Bronchial epithelial cell (primary cell): ENCODE measurements at regions not wholly inside any gene's neighbourhood (a gene's known extent, or its start where the extent isn't known, plus 50 kb on each side); places are given as distances from the start of the nearest gene placed in this dataset.

ENCODE experiments used
- DNase-seq: peaks from one replicate; pipeline ENCODE4 v3.0.0-alpha.2; 2010; ENCODE audit warnings: low read depth
- FAIRE-seq: peaks from 2 replicates; lab custom pipeline; 2011; peaks lifted over from hg19 to GRCh38; lab: Jason Lieb, UNC
- H3K27me3 ChIP-seq: 2 replicates; pipeline ENCODE4 v1.5.1; 2011; ENCODE audit warnings: low read length; ENCODE audit not compliant: control insufficient read depth, insufficient read depth
- H3K36me3 ChIP-seq: 2 replicates; pipeline ENCODE4 v1.5.1; 2011; ENCODE audit warnings: low read length; ENCODE audit not compliant: control insufficient read depth, insufficient read depth
- H3K4me3 ChIP-seq: 2 replicates; pipeline ENCODE4 v1.5.1; 2011; ENCODE audit warnings: mild to moderate bottlenecking, low read depth, low read length, control low read depth
- CTCF ChIP-seq: IDR thresholded peaks from 2 replicates; pipeline ENCODE4 v1.5.1; 2011; ENCODE audit warnings: mild to moderate bottlenecking, moderate library complexity, low read length, control low read depth, inconsistent platforms; ENCODE audit not compliant: insufficient read depth, severe bottlenecking

DNA sequence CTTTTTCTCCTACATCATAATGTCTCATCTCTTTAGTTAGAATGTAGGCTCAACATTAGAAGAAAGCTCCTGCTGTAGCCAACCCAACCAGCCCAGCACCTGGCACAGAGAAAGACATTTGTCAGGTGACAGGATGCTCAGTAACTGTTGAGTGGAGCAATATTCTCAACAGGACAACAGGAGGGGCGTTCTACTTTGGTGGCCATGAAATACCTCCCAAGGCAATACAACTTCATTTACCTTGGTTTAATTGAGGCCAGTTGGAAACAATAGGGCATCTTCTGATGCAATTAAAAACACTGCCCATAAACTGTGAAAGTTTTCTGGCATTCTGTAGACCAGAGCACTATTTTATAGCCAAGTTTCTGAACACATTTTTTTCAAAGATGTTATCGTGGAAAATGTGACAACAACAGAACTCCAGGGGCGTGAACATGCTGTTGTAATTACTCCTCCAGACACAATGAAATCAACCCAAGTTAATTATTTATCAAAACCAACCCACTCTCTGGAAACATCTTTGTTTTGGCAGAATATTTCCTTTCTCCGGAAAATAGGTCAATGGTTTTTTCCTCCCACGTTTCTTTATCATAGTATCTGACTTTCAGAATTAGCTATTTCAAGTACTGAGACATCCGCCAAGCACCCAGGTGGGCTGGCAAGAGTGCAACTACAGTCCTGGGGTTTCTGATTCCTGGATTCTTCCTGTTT lies 538.1 kb downstream of the SOX6 start:
- no peak for TF ChIP-seq CTCF
- DNase-seq, result no peak
- Histone ChIP-seq H3K4me3 (no peak overlapping the region), H3K36me3 (no peaks in the 10 kb centered on the region), H3K27me3 (no peaks in the 10 kb centered on the region)
- no peak for FAIRE-seq

DNA sequence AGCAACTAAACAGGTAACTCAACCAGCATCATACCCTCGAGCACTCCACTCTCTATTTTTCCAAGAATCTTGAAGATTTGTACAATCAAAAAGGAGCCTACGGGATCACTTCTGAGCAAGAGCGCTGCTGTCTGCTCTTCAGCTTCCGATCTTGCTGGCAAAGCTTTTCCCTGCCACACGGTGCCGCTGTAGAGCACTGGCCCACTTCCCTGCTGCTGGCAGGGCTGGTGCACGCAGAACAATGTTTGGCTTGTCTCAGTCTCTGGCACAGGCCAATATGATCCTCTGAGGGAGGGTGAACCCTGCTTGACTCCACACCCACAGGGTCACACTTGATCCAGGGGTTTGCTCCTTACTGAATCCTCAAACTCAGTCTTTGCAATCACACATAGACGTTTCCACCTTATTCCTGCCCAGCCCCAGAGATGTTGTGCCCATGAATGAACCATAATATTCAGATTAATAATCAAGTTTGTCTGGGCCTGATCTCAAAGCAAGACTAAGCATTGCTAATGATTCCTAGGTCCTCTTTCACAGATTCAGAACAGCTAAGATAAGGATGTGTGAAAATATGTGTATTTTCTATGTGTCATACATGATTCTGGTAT lies 536.6 kb downstream of the SOX6 start:
- H3K4me3 ChIP-seq, result no peak overlapping the region
- peak; percentile 97 for TF ChIP-seq CTCF
- FAIRE-seq (no peak), DNase-seq (peak; percentile 41)
- H3K27me3 ChIP-seq, result no peaks in the 10 kb centered on the region
- H3K36me3 ChIP-seq, result no peaks in the 10 kb centered on the region

DNA sequence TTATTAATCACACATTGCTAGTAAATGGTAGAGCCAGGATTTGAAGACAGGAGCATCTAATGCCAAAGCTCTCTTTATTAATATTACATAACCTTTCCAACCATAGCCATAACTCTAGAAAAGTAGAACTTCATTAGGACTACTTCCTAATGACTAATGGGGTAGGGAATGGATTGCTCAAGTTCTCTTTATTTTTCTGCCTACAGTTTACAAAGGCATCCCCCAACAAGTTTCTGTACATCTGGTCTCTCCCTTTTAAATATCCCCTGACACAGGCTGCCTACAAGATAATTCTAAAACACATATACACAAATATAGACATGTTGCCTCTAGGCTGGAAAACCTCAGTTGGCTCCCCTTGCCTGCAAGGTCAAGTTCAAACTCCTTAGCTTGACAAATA lies 534.9 kb downstream of the SOX6 start:
- Histone ChIP-seq H3K4me3 (no peak overlapping the region), H3K27me3 (no peaks in the 10 kb centered on the region), H3K36me3 (no peaks in the 10 kb centered on the region)
- FAIRE-seq, result no peak
- peak; percentile 64 for DNase-seq
- TF ChIP-seq CTCF, result no peak

GRCh38 chr11:15824060-15824459 lies 532.3 kb downstream of the SOX6 start:
- no peak for FAIRE-seq
- Histone ChIP-seq H3K4me3 (no peak overlapping the region), H3K27me3 (no peaks in the 10 kb centered on the region), H3K36me3 (no peaks in the 10 kb centered on the region)
- DNase-seq, result no peak
- no peak for TF ChIP-seq CTCF

GRCh38 chr11:15825976-15826650 lies 530.2 kb downstream of the SOX6 start:
- Histone ChIP-seq H3K4me3 (no peak overlapping the region), H3K27me3 (no peaks in the 10 kb centered on the region), H3K36me3 (no peaks in the 10 kb centered on the region)
- FAIRE-seq (no peak), DNase-seq (no peak)
- TF ChIP-seq CTCF, result no peak
